Heart left ventricle (tissue), 13 donors: ENCODE measurements at regions not wholly inside any gene's neighbourhood (a gene's known extent, or its start where the extent isn't known, plus 50 kb on each side); places are given as distances from the start of the nearest gene placed in this dataset.

Experiments used
- CTCF ChIP-seq, 12 donors: fragments of 200-600 bp; sonication (generic) in 4 of 12; IDR thresholded peaks; one replicate each; pipeline versions ENCODE4 v1.5.0 to v1.8.0; 2018 to 2022; ENCODE audit warnings: antibody characterized with exemption in 12 of 12, mild to moderate bottlenecking in 5 of 12
- POLR2A ChIP-seq, 2 donors: fragments of 450-650 bp; IDR thresholded peaks; one replicate each; pipeline ENCODE4 v1.6.1; 2017; ENCODE audit warnings: antibody characterized with exemption in 2 of 2, mild to moderate bottlenecking in 2 of 2, moderate library complexity in 2 of 2
- donor health status: ischemic (EF 13 %, LVEDD 7.1; RV severe dilation, severe dysfunction).
- donor health status: DM: no; HTN: yes; CAD: no.
- donor health status: DM: no; HTN: no; CAD: no.
- donor health status: ischemic (EF 25% LVEDD 6.9; RV normal size, moderate dysfunction).
- donor health status: ischemic (EF 25% LVEDD 5.7; RV mildly dilated, moderate dysfunction).
- donor health status: ischemic (EF 35%, LVEDD 5.7; RV mildly dilated, moderate dysfunction).
- donor health status: nonischemic (EF 11% LVEDD 7.7; RV severe dilation, severe dysfunction).
- donor health status: DM: yes; HTN: yes; CAD: no.
- donor health status: PGD.
- donor health status: ischemic (EF 29% LVEDD 5.4; RV normal size, mild dysfunction).
- donor health status: nonischemic (EF 23%, LVEDD 6.1; RV moderate dilation, normal function).

- TF ChIP-seq CTCF (IDR thresholded peaks at IDR 0.05) = no peak
- no peak for TF ChIP-seq POLR2A (IDR thresholded peaks at IDR 0.05)
These were observed 51.3 kb upstream of the IRX6 start for GRCh38 chr16:55272744-55273143.
